Stomach (tissue), 8 donors: ENCODE measurements at regions not wholly inside any gene's neighbourhood (a gene's known extent, or its start where the extent isn't known, plus 50 kb on each side); places are given as distances from the start of the nearest gene placed in this dataset.
"Not testable (repeated sequence)": the region's sequence is repeated elsewhere in the genome, so short reads cannot be mapped to it uniquely, and the experiment has no call there.

ENCODE experiments used
- DNase-seq, 2 donors: peaks; one replicate each; pipeline versions ENCODE4 v3.0.0 to v3.0.0-alpha.2; 2013 to 2019
- H3K27ac ChIP-seq, 5 donors: fragments of 200-600 bp in 4 of 5; sonication (generic) in 4 of 5; one replicate each; pipeline ENCODE4 v1.5.1; 2013 to 2019; ENCODE audit warnings: mild to moderate bottlenecking in 1 of 5, moderate library complexity in 1 of 5
- H3K27me3 ChIP-seq, 3 donors: fragments of 200-600 bp; sonication (generic); one replicate each; pipeline ENCODE4 v1.5.1; 2017 to 2019; ENCODE audit warnings: mixed run types in 1 of 3
- H3K36me3 ChIP-seq, 4 donors: fragments of 200-600 bp; sonication (generic); 1 replicate in 3 of 4; 2 replicates in 1 of 4; pipeline ENCODE4 v1.5.1; 2016 to 2019
- H3K4me1 ChIP-seq, 4 donors: fragments of 200-600 bp; sonication (generic); one replicate each; pipeline ENCODE4 v1.5.1; 2016 to 2019
- H3K4me3 ChIP-seq, 4 donors: fragments of 200-600 bp; sonication (generic) in 3 of 4; one replicate each; pipeline ENCODE4 v1.5.1; 2016 to 2019; ENCODE audit warnings: mild to moderate bottlenecking in 1 of 4
- H3K9me3 ChIP-seq, 4 donors: fragments of 200-600 bp; sonication (generic); one replicate each; pipeline ENCODE4 v1.5.1; 2016 to 2019
- CTCF ChIP-seq, 7 experiments: fragments of 450-650 bp in 4 of 7; fragments of 200-600 bp in 3 of 7; sonication (generic) in 3 of 7; IDR thresholded peaks; one replicate each; pipeline ENCODE4 v1.5.1; 2016 to 2019; ENCODE audit warnings: antibody characterized with exemption in 7 of 7, control low read depth in 2 of 7, mild to moderate bottlenecking in 1 of 7
- EP300 ChIP-seq: sonication (generic); formaldehyde crosslinking; IDR thresholded peaks from one replicate; pipeline ENCODE4 v1.6.1; 2017; ENCODE audit warnings: antibody characterized with exemption
- POLR2A ChIP-seq, 4 donors: fragments of 450-650 bp; IDR thresholded peaks; one replicate each; pipeline ENCODE4 v1.6.1; 2016; ENCODE audit warnings: antibody characterized with exemption in 4 of 4, control low read depth in 2 of 4, mild to moderate bottlenecking in 1 of 4, moderate library complexity in 1 of 4
- POLR2AphosphoS5 ChIP-seq, 3 donors: sonication (generic); formaldehyde crosslinking; IDR thresholded peaks; one replicate each; pipeline ENCODE4 v1.6.1; 2016; ENCODE audit warnings: antibody characterized with exemption in 3 of 3
- WGBS, 5 donors: extraction: QIAGEN DNeasy Blood & Tissue Kit in 3 of 5; methylation state at CpG; one replicate each; pipeline versions ENCODE4 v1.1.5 to v1.1.7; 2013 to 2018; 5-methylcytosine and 5-hydroxymethylcytosine counted together
- intact Hi-C: fragments of 100-400 bp; cut with DNase I; formaldehyde crosslinking; loops from one replicate; pipeline ENCODE4 v1.15.1; 2023; ENCODE audit warnings: low total_unique reads
- donor health status: healthy with polysubstance abuse.
- donor health status: Bipolar disorder and iron deficiency.
- donor health status: healthy.

GRCh38 chrX:127177966-127178365 lies 358.4 kb downstream of the PRR32 start:
- Histone ChIP-seq H3K4me3 (no peak overlapping the region), H3K27ac (no peak overlapping the region), H3K4me1 (no peaks in the 10 kb centered on the region), H3K36me3 (no peaks in the 10 kb centered on the region), H3K9me3 (no peaks in the 10 kb centered on the region), H3K27me3 (no peaks in the 10 kb centered on the region)
- no peak for DNase-seq
- 77 to 94% (median 81%) methylated on average over 3 of the region's 3 CpGs for WGBS, 5 donors
- intact Hi-C loops = no loop called here
- TF ChIP-seq EP300 = no peak
- no peak for TF ChIP-seq CTCF (IDR thresholded peaks at IDR 0.05)
- TF ChIP-seq POLR2A (IDR thresholded peaks at IDR 0.05) = no peak
- no peak for TF ChIP-seq POLR2AphosphoS5 (IDR thresholded peaks at IDR 0.05)

GRCh38 chrX:127187095-127187494 lies 367.6 kb downstream of the PRR32 start:
- WGBS, 5 donors = 66 to 83% (median 81%) methylated on average over 3 of the region's 3 CpGs
- no peaks in the 10 kb centered on the region for H3K27me3 ChIP-seq
- H3K4me3 ChIP-seq = no peak overlapping the region
- no peaks in the 10 kb centered on the region for H3K4me1 ChIP-seq
- H3K27ac ChIP-seq = no peak overlapping the region
- no peak for TF ChIP-seq CTCF (IDR thresholded peaks at IDR 0.05)
- TF ChIP-seq POLR2AphosphoS5 (IDR thresholded peaks at IDR 0.05) = no peak
- no peak for TF ChIP-seq POLR2A (IDR thresholded peaks at IDR 0.05)
- TF ChIP-seq EP300 = no peak
- H3K9me3 ChIP-seq = no peaks in the 10 kb centered on the region
- no peaks in the 10 kb centered on the region for H3K36me3 ChIP-seq
- intact Hi-C loops = no loop called here
- DNase-seq = no peak

- Histone ChIP-seq H3K9me3 (no peaks in the 10 kb centered on the region), H3K27me3 (no peaks in the 10 kb centered on the region), H3K27ac (no peak overlapping the region), H3K36me3 (no peaks in the 10 kb centered on the region), H3K4me3 (no peak overlapping the region), H3K4me1 (no peaks in the 10 kb centered on the region)
- intact Hi-C loops = no loop called here
- WGBS, 5 donors = 63 to 73% (median 64%) methylated on average over 3 of the region's 3 CpGs
- DNase-seq = no peak
- TF ChIP-seq POLR2A (IDR thresholded peaks at IDR 0.05) (no peak), POLR2AphosphoS5 (IDR thresholded peaks at IDR 0.05) (no peak), EP300 (no peak), CTCF (IDR thresholded peaks at IDR 0.05) (no peak)
These were observed 370.9 kb downstream of the PRR32 start for GRCh38 chrX:127190381-127190780.

GRCh38 chrX:127207326-127207725 lies 387.8 kb downstream of the PRR32 start:
- H3K27me3 ChIP-seq = no peaks in the 10 kb centered on the region
- H3K36me3 ChIP-seq = no peaks in the 10 kb centered on the region
- no peak overlapping the region for H3K4me3 ChIP-seq
- 46 to 73% (median 68%) methylated on average over 2 to 3 of the region's 3 CpGs for WGBS, 5 donors
- intact Hi-C loops = no loop called here
- TF ChIP-seq POLR2AphosphoS5 (IDR thresholded peaks at IDR 0.05) (no peak), POLR2A (IDR thresholded peaks at IDR 0.05) (no peak), CTCF (IDR thresholded peaks at IDR 0.05) (no peak), EP300 (no peak)
- no peaks in the 10 kb centered on the region for H3K4me1 ChIP-seq
- no peak overlapping the region for H3K27ac ChIP-seq
- no peak for DNase-seq
- no peaks in the 10 kb centered on the region for H3K9me3 ChIP-seq

GRCh38 chrX:127221821-127222220 lies 402.3 kb downstream of the PRR32 start:
- H3K36me3 ChIP-seq, H3K27me3 ChIP-seq, DNase-seq, intact Hi-C loops, H3K4me1 ChIP-seq, H3K27ac ChIP-seq, H3K4me3 ChIP-seq: not testable (repeated sequence)
- 86 to 93% (median 86%) methylated on average over 1 of the region's 1 CpG for WGBS, 5 donors
- H3K9me3 ChIP-seq = peaks cover 0 to 17% (median 13%) of the 10 kb centered on the region in 4 donors
